OCI-LY3 (cell line): ENCODE measurements at regions not wholly inside any gene's neighbourhood (a gene's known extent, or its start where the extent isn't known, plus 50 kb on each side); places are given as distances from the start of the nearest gene placed in this dataset.

ENCODE experiments used
- H2AFZ ChIP-seq: fragments of 200-600, 300-600 bp; shearing (Covaris generic); 2 replicates; pipeline ENCODE4 v1.6.0; 2014; ENCODE audit warnings: antibody characterized with exemption, low read depth, low read length
- H3K27ac ChIP-seq: fragments of 200-600, 300-600 bp; sonication (generic); 2 replicates; pipeline ENCODE4 v1.5.1; 2014; ENCODE audit warnings: mild to moderate bottlenecking, low read length, moderate library complexity, mixed read lengths
- H3K27me3 ChIP-seq: fragments of 200-600, 300-600 bp; sonication (generic); 2 replicates; pipeline ENCODE4 v1.6.1; 2014; ENCODE audit warnings: low read depth, low read length, mixed read lengths
- H3K36me3 ChIP-seq: fragments of 200-600, 300-600 bp; sonication (generic); replicated peaks from 2 replicates; pipeline ENCODE3; 2014; ENCODE audit warnings: low read depth, low read length, mixed read lengths
- H3K4me1 ChIP-seq: fragments of 300-600, 200-600 bp; sonication (generic); 2 replicates; pipeline ENCODE4 v1.6.1; 2014; ENCODE audit warnings: low read length, mixed read lengths
- H3K4me2 ChIP-seq: fragments of 200-600, 300-600 bp; sonication (generic); 2 replicates; pipeline ENCODE4 v1.6.1; 2014; ENCODE audit warnings: low read length, mixed read lengths
- H3K4me3 ChIP-seq: fragments of 300-600, 200-600 bp; sonication (generic); 2 replicates; pipeline ENCODE4 v1.5.1; 2014; ENCODE audit warnings: antibody characterized with exemption, mild to moderate bottlenecking, low read length, moderate library complexity
- H3K79me2 ChIP-seq: fragments of 300-600, 200-600 bp; shearing (Covaris generic); 2 replicates; pipeline ENCODE4 v1.6.1; 2014; ENCODE audit warnings: mild to moderate bottlenecking, low read length, mixed read lengths
- H3K9ac ChIP-seq: fragments of 300-600, 200-600 bp; shearing (Covaris generic); 2 replicates; pipeline ENCODE4 v1.6.0; 2014; ENCODE audit warnings: mild to moderate bottlenecking, low read length, moderate library complexity
- H3K9me3 ChIP-seq: fragments of 200-600, 300-600 bp; shearing (Covaris generic); 2 replicates; pipeline ENCODE4 v1.6.1; 2014; ENCODE audit warnings: low read length, mixed read lengths; ENCODE audit not compliant: insufficient read depth
- H4K20me1 ChIP-seq: fragments of 200-600, 300-600 bp; sonication (generic); 2 replicates; pipeline ENCODE4 v1.6.1; 2016; ENCODE audit warnings: low read length, mixed read lengths; ENCODE audit not compliant: insufficient read depth
- EZH2phosphoT487 ChIP-seq: fragments of 200-600 bp; shearing (Covaris generic); IDR thresholded peaks from 2 replicates; pipeline ENCODE4 v1.6.1; 2018; ENCODE audit warnings: antibody characterized with exemption, mixed run types, low read depth
- TF ChIP-seq, protein P1 (sequence below): fragments of 200-600, 300-600 bp; sonication (generic); IDR thresholded peaks from 2 replicates; pipeline ENCODE4 v1.5.1; 2014; ENCODE audit warnings: antibody characterized with exemption, low read length, low read depth

DNA sequence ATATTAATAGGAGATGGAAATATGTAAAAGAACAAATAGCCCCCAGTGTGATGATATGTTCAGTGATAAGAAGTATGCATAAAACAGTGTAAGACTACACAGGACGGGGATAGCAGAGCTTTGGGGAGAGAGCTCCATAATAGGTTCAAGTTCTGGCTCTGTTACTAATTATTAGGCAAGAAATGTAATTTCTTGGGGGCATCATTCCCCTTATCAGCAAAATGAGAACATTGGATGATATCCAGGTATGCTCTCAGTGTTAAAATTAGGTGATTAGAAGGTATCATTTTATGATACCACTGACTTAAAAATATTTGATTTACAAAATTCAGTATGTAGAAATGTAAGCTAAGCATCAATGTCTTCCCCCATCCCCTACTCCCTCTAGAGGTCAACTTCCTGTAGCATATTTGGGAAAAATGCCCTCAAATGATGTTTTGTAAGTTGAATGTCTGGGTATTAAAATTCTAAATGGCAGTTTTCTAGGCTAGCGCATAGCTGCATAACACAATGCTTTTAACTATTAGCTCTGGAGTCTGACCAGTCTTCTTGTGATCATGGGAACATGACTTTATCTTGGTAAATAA, 585.7 kb upstream of the CAMK1G start:
- peaks cover 6% of the 10 kb centered on the region; the same call in 1 of the 2 replicates for H3K27me3 ChIP-seq
- no peaks in the 10 kb centered on the region for H3K36me3 ChIP-seq
- H3K4me2 ChIP-seq, result no peak overlapping the region
- H2AFZ ChIP-seq, result no peak overlapping the region
- no peak for TF ChIP-seq EZH2phosphoT487
- TF ChIP-seq, protein P1, sequence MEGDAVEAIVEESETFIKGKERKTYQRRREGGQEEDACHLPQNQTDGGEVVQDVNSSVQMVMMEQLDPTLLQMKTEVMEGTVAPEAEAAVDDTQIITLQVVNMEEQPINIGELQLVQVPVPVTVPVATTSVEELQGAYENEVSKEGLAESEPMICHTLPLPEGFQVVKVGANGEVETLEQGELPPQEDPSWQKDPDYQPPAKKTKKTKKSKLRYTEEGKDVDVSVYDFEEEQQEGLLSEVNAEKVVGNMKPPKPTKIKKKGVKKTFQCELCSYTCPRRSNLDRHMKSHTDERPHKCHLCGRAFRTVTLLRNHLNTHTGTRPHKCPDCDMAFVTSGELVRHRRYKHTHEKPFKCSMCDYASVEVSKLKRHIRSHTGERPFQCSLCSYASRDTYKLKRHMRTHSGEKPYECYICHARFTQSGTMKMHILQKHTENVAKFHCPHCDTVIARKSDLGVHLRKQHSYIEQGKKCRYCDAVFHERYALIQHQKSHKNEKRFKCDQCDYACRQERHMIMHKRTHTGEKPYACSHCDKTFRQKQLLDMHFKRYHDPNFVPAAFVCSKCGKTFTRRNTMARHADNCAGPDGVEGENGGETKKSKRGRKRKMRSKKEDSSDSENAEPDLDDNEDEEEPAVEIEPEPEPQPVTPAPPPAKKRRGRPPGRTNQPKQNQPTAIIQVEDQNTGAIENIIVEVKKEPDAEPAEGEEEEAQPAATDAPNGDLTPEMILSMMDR, result peak; percentile 23; the same call in 1 of the 2 replicates
- H3K4me1 ChIP-seq, result no peaks in the 10 kb centered on the region
- H3K79me2 ChIP-seq, result no peaks in the 10 kb centered on the region
- no peak overlapping the region for H3K9ac ChIP-seq
- H3K9me3 ChIP-seq, result no peaks in the 10 kb centered on the region
- no peak overlapping the region for H3K4me3 ChIP-seq
- H3K27ac ChIP-seq, result no peak overlapping the region
- H4K20me1 ChIP-seq, result no peaks in the 10 kb centered on the region

DNA sequence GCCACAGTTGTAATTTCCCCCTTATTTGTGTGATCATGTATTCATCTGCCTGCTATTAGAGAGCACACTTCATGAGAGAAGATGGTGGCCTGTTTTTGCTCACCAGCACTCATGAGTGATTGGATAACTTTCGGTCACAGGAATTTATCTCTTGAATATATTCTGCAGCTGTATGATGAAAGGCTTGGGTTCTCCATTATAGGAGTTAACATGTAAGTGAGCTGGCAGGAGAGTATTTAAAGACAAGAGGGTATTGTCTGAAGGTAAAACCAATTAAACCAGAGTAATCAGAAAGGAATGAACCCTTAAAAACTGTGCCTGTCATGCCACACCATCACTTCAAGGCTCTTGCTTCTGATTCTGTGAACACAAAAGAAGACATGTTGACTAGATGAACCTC, 574.9 kb upstream of the CAMK1G start:
- H3K4me3 ChIP-seq, result no peak overlapping the region
- H3K79me2 ChIP-seq, result no peaks in the 10 kb centered on the region
- no peak overlapping the region for H3K27ac ChIP-seq
- no peaks in the 10 kb centered on the region for H3K36me3 ChIP-seq
- H3K9ac ChIP-seq, result no peak overlapping the region
- peaks cover 8% of the 10 kb centered on the region for H3K4me1 ChIP-seq
- peaks cover 11% of the 10 kb centered on the region; the same call in 1 of the 2 replicates for H3K27me3 ChIP-seq
- TF ChIP-seq EZH2phosphoT487, result no peak
- TF ChIP-seq, protein P1, result no peak
- H3K4me2 ChIP-seq, result no peak overlapping the region
- H4K20me1 ChIP-seq, result no peaks in the 10 kb centered on the region
- no peaks in the 10 kb centered on the region for H3K9me3 ChIP-seq
- H2AFZ ChIP-seq, result no peak overlapping the region

DNA sequence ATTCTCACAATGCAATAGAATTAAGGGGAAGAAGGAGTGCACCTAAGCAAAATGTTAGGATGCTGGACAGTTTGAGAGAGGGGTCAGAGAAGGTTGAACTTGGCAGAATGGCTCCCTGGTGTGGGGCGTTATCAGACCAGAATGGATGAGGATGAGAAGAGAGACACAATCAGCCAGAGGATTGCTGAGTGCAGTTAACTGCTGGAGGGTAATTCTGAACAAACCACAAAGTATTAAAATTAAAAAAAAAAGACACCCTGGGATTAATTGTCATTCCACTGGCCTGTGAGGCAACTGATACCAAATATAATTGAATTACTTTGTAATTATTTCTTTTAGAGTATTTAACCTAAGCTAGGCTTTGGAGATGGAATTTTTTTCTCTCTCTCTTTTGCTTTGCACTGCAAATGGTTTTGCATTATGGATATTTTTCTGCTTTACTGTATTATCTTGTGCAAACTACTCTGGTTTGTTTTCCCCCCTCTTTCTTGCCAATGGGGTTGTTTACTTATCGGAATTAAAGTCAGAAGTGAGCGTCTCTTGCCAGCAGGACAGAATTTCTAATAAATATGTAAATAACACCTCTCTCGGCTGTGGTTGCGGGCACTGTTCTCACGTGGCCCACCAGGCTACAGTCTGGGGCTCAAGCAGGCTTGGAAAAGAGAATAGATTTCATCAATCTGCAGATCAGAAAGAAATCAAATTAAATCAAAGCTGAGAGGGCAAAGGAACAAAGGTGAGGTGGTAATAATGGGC, 572.9 kb upstream of the CAMK1G start:
- Histone ChIP-seq H3K4me3 (no peak overlapping the region), H2AFZ (no peak overlapping the region), H3K4me1 (peaks cover 8% of the 10 kb centered on the region), H3K79me2 (no peaks in the 10 kb centered on the region), H3K36me3 (no peaks in the 10 kb centered on the region), H3K27ac (no peak overlapping the region), H3K9me3 (no peaks in the 10 kb centered on the region), H3K27me3 (peaks cover 11% of the 10 kb centered on the region; the same call in 1 of the 2 replicates), H4K20me1 (no peaks in the 10 kb centered on the region), H3K4me2 (no peak overlapping the region), H3K9ac (no peak overlapping the region)
- TF ChIP-seq, protein P1, result no peak
- no peak for TF ChIP-seq EZH2phosphoT487

DNA sequence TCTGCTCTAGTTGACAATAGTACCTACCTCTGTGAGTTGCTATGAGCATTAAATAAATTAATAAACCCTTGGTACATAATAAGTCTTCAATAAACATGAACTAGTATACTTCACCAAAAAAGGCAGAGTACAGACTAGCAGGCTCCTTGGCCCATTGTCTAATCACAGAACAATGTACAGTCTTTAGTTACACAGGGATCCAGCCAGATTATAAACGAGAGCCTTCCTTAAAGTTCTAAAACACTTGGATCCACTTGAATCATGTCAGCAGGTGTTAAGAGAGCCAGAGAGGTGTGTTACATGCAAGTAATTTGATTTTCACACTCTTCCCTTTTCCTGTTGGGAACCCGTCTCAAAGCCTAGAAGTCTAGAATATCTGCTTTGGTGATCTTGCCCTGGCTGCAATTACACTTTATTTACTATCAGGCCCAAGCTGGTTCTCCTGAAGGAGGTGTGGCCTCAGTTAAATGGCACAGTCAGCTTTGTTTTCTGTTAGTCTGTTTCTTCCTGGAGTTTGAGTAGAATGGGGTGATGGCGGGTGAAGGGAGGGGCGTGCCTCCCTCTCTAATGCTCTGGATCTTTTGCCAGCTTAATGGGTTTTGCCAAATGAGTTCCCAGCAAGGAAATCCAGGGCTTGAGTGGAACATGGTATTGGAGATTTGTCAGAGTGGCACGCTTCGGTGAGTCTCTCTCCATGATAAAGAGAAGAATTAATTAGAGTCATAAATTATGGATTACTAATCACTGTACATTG, 570.9 kb upstream of the CAMK1G start:
- TF ChIP-seq, protein P1, result no peak

More for the DNA sequence above, 570.9 kb upstream of the CAMK1G start:
- Histone ChIP-seq H3K27ac (no peak overlapping the region), H3K27me3 (peaks cover 11% of the 10 kb centered on the region; the same call in 1 of the 2 replicates), H4K20me1 (no peaks in the 10 kb centered on the region), H3K4me1 (no peaks in the 10 kb centered on the region), H3K9ac (no peak overlapping the region), H3K79me2 (no peaks in the 10 kb centered on the region), H2AFZ (no peak overlapping the region), H3K36me3 (no peaks in the 10 kb centered on the region), H3K9me3 (no peaks in the 10 kb centered on the region), H3K4me3 (no peak overlapping the region), H3K4me2 (no peak overlapping the region)
